ENCODE measurements at regions not wholly inside any gene's neighbourhood (a gene's known extent, or its start where the extent isn't known, plus 50 kb on each side); places are given as distances from the start of the nearest gene placed in this dataset.

- no peak for DNase-seq (ENCODE audit: low spot score)
- TF ChIP-seq CTCF (IDR thresholded peaks at IDR 0.05) = no peak
- no peaks in the 10 kb centered on the region for H3K9me3 Mint-ChIP-seq (ENCODE audit: low read depth)
- no peak overlapping the region for H3K4me3 Mint-ChIP-seq (ENCODE audit: unreplicated experiment)
- H3K27me3 Mint-ChIP-seq (ENCODE audit: low read depth) = peaks cover 63% of the 10 kb centered on the region
- no peak overlapping the region for H3K27ac Mint-ChIP-seq (ENCODE audit: unreplicated experiment)
- no peaks in the 10 kb centered on the region for H3K4me1 Mint-ChIP-seq (ENCODE audit: low read depth)
- H3K36me3 Mint-ChIP-seq (ENCODE audit: low read depth) = no peaks in the 10 kb centered on the region
Observed at GRCh38 chr1:36582066-36582755, 99.5 kb upstream of the CSF3R start.

GRCh38 chr1:36580524-36580923 lies 97.8 kb upstream of the CSF3R start:
- Mint-ChIP-seq H3K27me3 (ENCODE audit: low read depth) (peaks cover 50% of the 10 kb centered on the region), H3K27ac (ENCODE audit: unreplicated experiment) (no peak overlapping the region), H3K4me3 (ENCODE audit: unreplicated experiment) (no peak overlapping the region), H3K9me3 (ENCODE audit: low read depth) (no peaks in the 10 kb centered on the region), H3K4me1 (ENCODE audit: low read depth) (no peaks in the 10 kb centered on the region), H3K36me3 (ENCODE audit: low read depth) (no peaks in the 10 kb centered on the region)
- no peak for TF ChIP-seq CTCF (IDR thresholded peaks at IDR 0.05)
- no peak for DNase-seq (ENCODE audit: low spot score)

- H3K4me3 Mint-ChIP-seq (ENCODE audit: unreplicated experiment) = no peak overlapping the region
- H3K4me1 Mint-ChIP-seq (ENCODE audit: low read depth) = no peaks in the 10 kb centered on the region
- H3K9me3 Mint-ChIP-seq (ENCODE audit: low read depth) = no peaks in the 10 kb centered on the region
- H3K27ac Mint-ChIP-seq (ENCODE audit: unreplicated experiment) = no peak overlapping the region
- H3K36me3 Mint-ChIP-seq (ENCODE audit: low read depth) = no peaks in the 10 kb centered on the region
- DNase-seq (ENCODE audit: low spot score) = no peak
- peaks cover 51% of the 10 kb centered on the region for H3K27me3 Mint-ChIP-seq (ENCODE audit: low read depth)
- no peak for TF ChIP-seq CTCF (IDR thresholded peaks at IDR 0.05)
Observed at GRCh38 chr1:36579039-36579438, 96.3 kb upstream of the CSF3R start.

GRCh38 chr1:36576551-36577110 lies 93.9 kb upstream of the CSF3R start:
- Mint-ChIP-seq H3K4me1 (ENCODE audit: low read depth) (no peaks in the 10 kb centered on the region), H3K27me3 (ENCODE audit: low read depth) (peaks cover 54% of the 10 kb centered on the region), H3K27ac (ENCODE audit: unreplicated experiment) (no peak overlapping the region), H3K4me3 (ENCODE audit: unreplicated experiment) (no peak overlapping the region), H3K9me3 (ENCODE audit: low read depth) (no peaks in the 10 kb centered on the region), H3K36me3 (ENCODE audit: low read depth) (no peaks in the 10 kb centered on the region)
- no peak for DNase-seq (ENCODE audit: low spot score)
- no peak for TF ChIP-seq CTCF (IDR thresholded peaks at IDR 0.05)

- peak; percentile 91 for TF ChIP-seq CTCF (IDR thresholded peaks at IDR 0.05)
- no peaks in the 10 kb centered on the region for H3K36me3 Mint-ChIP-seq (ENCODE audit: low read depth)
Observed at GRCh38 chr1:36576118-36576517, 93.4 kb upstream of the CSF3R start.

More at GRCh38 chr1:36576118-36576517, 93.4 kb upstream of the CSF3R start:
- H3K27ac Mint-ChIP-seq (ENCODE audit: unreplicated experiment) = no peak overlapping the region
- peak; percentile 82 for DNase-seq (ENCODE audit: low spot score)
- peaks cover 48% of the 10 kb centered on the region for H3K27me3 Mint-ChIP-seq (ENCODE audit: low read depth)
- H3K9me3 Mint-ChIP-seq (ENCODE audit: low read depth) = no peaks in the 10 kb centered on the region
- no peaks in the 10 kb centered on the region for H3K4me1 Mint-ChIP-seq (ENCODE audit: low read depth)
- no peak overlapping the region for H3K4me3 Mint-ChIP-seq (ENCODE audit: unreplicated experiment)

All from chondrocyte (in vitro differentiated cells).